ENCODE measurements at regions not wholly inside any gene's neighbourhood (a gene's known extent, or its start where the extent isn't known, plus 50 kb on each side); places are given as distances from the start of the nearest gene placed in this dataset.

DNA sequence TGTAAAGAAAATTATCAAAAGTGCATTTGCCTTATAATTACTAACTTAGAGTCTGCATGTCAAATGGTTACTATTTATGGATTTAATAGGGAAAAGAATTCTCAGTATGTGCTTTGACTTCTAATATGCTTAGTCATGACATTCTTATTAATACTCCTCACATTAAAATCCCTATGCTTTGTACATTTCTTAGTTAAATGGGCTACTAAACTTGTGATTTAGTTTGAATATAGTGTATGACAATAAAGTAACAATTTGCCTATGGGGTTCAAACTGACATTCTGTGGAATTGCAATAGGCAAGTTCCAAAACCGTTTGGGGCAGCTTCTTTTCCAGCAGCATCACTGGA lies 361.9 kb upstream of the TMTC1 start:
- ATAC-seq, result no peak
- Histone ChIP-seq H3K36me3 (no peaks in the 10 kb centered on the region), H3K4me3 (no peak overlapping the region), H3K4me1 (no peaks in the 10 kb centered on the region), H3K27me3 (no peaks in the 10 kb centered on the region), H3K27ac (no peak overlapping the region), H3K9me3 (no peaks in the 10 kb centered on the region)
- 62% methylated on average over 1 of the region's 1 CpG; no CpG with 5 or more reads in 1 of the 2 donors for WGBS, 2 donors (ENCODE audit: low coverage in 1 of 2)
- no peak for TF ChIP-seq POLR2AphosphoS5 (IDR thresholded peaks at IDR 0.05)
- TF ChIP-seq, protein P1, sequence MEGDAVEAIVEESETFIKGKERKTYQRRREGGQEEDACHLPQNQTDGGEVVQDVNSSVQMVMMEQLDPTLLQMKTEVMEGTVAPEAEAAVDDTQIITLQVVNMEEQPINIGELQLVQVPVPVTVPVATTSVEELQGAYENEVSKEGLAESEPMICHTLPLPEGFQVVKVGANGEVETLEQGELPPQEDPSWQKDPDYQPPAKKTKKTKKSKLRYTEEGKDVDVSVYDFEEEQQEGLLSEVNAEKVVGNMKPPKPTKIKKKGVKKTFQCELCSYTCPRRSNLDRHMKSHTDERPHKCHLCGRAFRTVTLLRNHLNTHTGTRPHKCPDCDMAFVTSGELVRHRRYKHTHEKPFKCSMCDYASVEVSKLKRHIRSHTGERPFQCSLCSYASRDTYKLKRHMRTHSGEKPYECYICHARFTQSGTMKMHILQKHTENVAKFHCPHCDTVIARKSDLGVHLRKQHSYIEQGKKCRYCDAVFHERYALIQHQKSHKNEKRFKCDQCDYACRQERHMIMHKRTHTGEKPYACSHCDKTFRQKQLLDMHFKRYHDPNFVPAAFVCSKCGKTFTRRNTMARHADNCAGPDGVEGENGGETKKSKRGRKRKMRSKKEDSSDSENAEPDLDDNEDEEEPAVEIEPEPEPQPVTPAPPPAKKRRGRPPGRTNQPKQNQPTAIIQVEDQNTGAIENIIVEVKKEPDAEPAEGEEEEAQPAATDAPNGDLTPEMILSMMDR (IDR thresholded peaks at IDR 0.05), result no peak
- TF ChIP-seq POLR2A (IDR thresholded peaks at IDR 0.05), result no peak
- no peak for TF ChIP-seq EP300 (IDR thresholded peaks at IDR 0.05)

DNA sequence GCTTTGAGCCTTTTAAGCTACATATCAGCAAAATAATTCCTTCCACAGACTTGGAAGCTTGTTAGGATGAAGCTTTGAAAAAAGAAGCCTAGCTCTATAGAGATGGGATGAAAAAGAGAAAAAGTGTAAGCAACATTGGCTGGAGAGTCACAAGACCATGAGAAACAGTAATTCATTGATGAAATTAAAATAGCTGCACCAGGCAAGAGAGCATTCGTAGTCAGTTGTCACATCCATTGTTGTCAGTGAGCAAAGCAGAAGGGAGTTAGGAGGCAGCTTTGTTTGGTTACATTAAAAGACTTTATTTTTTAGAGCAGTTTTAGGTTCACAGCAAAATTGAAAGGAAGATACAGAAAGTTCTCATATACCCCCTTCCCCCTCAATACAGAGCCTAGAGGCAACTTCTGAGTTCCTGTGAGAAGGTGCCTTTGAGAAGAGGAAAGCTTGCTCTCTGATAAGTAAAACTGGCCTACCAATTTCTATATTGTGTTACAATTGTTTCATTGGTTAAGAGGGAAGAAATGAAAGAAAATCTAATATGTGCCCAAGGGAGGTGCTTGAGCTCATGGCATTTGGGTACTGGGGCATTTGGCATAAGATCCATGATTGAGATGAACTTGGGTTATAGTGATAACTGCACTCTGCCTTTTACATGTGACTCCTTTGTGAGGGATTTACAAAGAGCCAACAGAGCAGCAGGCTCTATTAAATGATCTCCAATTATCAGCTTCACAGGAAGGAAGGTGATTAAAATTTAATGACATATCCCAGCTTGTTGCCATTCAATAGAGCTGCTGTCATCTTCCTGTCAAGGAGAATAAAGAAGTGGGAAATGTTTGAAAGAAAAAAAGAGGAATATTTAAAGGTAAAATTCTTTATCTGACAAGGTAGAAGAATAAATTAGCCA lies 361.3 kb upstream of the TMTC1 start:
- 78 to 100% methylated on average over 1 of the region's 1 CpG for WGBS, 2 donors (ENCODE audit: low coverage in 1 of 2)
- Histone ChIP-seq H3K27me3 (no peaks in the 10 kb centered on the region), H3K9me3 (no peaks in the 10 kb centered on the region), H3K4me1 (no peaks in the 10 kb centered on the region), H3K27ac (no peak overlapping the region), H3K4me3 (no peak overlapping the region), H3K36me3 (no peaks in the 10 kb centered on the region)
- no peak for ATAC-seq
- TF ChIP-seq EP300 (IDR thresholded peaks at IDR 0.05), result no peak
- no peak for TF ChIP-seq POLR2A (IDR thresholded peaks at IDR 0.05)
- TF ChIP-seq, protein P1 (IDR thresholded peaks at IDR 0.05), result no peak
- no peak for TF ChIP-seq POLR2AphosphoS5 (IDR thresholded peaks at IDR 0.05)

DNA sequence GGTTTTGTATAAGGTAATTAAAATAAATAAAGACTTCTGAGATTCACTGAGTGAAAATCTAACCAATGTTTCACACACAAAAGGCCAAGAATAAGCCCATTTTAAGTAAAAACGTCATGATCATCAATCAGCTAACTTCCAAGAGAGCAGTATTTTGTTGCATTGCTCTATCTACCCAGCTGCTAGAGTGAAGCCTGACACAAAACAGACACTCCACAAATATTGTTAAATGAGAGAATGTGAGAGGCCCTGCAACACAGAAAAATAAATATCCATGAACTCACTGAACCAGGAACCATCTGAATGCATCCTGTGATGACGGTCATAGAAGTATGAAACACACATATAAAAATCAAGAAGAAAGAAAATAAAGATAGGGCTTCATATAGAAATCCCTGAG lies 358.6 kb upstream of the TMTC1 start:
- TF ChIP-seq POLR2A (IDR thresholded peaks at IDR 0.05) (no peak), POLR2AphosphoS5 (IDR thresholded peaks at IDR 0.05) (no peak), EP300 (IDR thresholded peaks at IDR 0.05) (no peak)
- TF ChIP-seq, protein P1 (IDR thresholded peaks at IDR 0.05), result no peak
- no peaks in the 10 kb centered on the region for H3K9me3 ChIP-seq
- no peak overlapping the region for H3K27ac ChIP-seq
- H3K27me3 ChIP-seq, result no peaks in the 10 kb centered on the region
- no peaks in the 10 kb centered on the region for H3K36me3 ChIP-seq
- no peak for ATAC-seq
- H3K4me1 ChIP-seq, result no peaks in the 10 kb centered on the region
- H3K4me3 ChIP-seq, result no peak overlapping the region
- WGBS, 2 donors (ENCODE audit: low coverage in 1 of 2), result 63 to 86% methylated on average over 2 of the region's 2 CpGs

DNA sequence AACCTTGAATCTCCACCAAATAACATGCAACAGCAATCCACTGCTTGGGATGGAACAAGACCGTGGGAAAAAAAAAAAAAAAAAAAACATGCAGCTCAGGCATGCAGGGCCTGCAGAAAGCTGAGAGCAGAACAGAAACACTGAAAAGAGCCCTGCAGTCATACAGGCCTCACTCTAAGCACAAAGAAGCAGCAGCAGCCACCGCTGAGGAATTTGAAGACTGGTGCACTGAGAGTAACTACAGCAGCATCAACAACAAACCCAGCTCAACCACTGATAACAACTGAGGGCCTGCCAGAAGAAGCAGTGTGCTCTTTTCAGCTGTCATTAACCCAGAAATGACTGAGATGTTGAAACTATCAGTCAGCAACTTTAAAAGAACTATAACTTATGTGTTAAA lies 354.7 kb upstream of the TMTC1 start:
- ATAC-seq, result no peak
- Histone ChIP-seq H3K36me3 (no peaks in the 10 kb centered on the region), H3K4me3 (no peak overlapping the region), H3K4me1 (no peaks in the 10 kb centered on the region), H3K9me3 (no peaks in the 10 kb centered on the region), H3K27me3 (no peaks in the 10 kb centered on the region), H3K27ac (no peak overlapping the region)
- WGBS, 2 donors (ENCODE audit: low coverage in 1 of 2), result 54% methylated on average over 2 of the region's 2 CpGs; no CpG with 5 or more reads in 1 of the 2 donors
- no peak for TF ChIP-seq EP300 (IDR thresholded peaks at IDR 0.05)
- no peak for TF ChIP-seq POLR2A (IDR thresholded peaks at IDR 0.05)
- TF ChIP-seq, protein P1 (IDR thresholded peaks at IDR 0.05), result no peak
- no peak for TF ChIP-seq POLR2AphosphoS5 (IDR thresholded peaks at IDR 0.05)

DNA sequence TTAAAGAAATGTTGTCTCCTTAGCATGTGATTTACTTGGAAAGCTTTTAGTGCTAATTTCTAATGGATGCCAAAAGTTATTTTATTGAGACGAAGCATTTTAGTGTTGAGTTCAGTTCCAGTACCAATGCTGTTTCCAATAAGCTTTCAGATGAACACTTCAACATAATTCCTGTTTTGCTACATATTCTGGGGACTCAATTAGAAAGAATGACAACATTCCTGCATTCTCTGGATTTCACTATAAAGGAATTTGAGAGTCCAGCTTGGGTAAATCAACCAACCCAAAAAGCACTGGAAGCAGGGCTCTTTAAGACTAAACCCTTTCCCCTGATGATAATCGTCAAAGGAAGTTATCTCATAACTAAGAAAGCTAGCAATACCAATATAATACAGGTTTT lies 353.0 kb upstream of the TMTC1 start:
- ATAC-seq, result no peak
- Histone ChIP-seq H3K27me3 (no peaks in the 10 kb centered on the region), H3K4me3 (no peak overlapping the region), H3K27ac (no peak overlapping the region), H3K9me3 (no peaks in the 10 kb centered on the region), H3K36me3 (no peaks in the 10 kb centered on the region), H3K4me1 (no peaks in the 10 kb centered on the region)
- WGBS, 2 donors (ENCODE audit: low coverage in 1 of 2), result 37 to 74% methylated on average over 2 of the region's 2 CpGs
- TF ChIP-seq, protein P1 (IDR thresholded peaks at IDR 0.05), result no peak
- no peak for TF ChIP-seq EP300 (IDR thresholded peaks at IDR 0.05)
- TF ChIP-seq POLR2A (IDR thresholded peaks at IDR 0.05), result no peak
- TF ChIP-seq POLR2AphosphoS5 (IDR thresholded peaks at IDR 0.05), result no peak

Measured in gastroesophageal sphincter (tissue), 4 donors.